ENCODE measurements at regions not wholly inside any gene's neighbourhood (a gene's known extent, or its start where the extent isn't known, plus 50 kb on each side); places are given as distances from the start of the nearest gene placed in this dataset.

DNA sequence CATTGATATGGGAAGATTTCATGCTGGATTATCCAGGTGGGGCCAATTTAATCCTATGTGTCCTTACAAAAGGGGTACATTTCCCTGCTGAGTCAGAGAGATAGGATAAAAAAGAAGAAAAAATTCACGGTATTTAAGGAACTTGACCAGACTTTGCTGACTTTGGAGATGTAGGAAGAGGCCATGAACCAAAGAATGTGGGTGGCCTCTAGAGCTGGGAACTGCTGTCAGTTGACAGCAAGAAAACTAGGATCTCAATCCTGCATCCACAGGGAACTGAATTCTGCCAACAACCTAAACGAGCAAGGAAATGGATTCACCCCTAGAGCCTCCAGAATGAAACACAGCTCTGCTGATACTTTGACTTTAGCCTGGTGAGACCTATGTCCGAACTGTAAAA, 148.1 kb upstream of the SLC24A5 start:
- WGBS, 2 donors: 84 to 89% methylated on average over 3 of the region's 3 CpGs
- H3K27me3 ChIP-seq: no peaks in the 10 kb centered on the region
- ATAC-seq (no peak), DNase-seq (no peak), FAIRE-seq (no peak)
- no peak overlapping the region for H3K27ac ChIP-seq
- H3K4me1 ChIP-seq: no peaks in the 10 kb centered on the region
- intact Hi-C loops (cut with DNase I): no loop called here
- no peaks in the 10 kb centered on the region for H3K36me3 ChIP-seq
- H3K9me3 ChIP-seq: no peaks in the 10 kb centered on the region
- no peak overlapping the region for H3K4me3 ChIP-seq
- TF ChIP-seq, protein P1, sequence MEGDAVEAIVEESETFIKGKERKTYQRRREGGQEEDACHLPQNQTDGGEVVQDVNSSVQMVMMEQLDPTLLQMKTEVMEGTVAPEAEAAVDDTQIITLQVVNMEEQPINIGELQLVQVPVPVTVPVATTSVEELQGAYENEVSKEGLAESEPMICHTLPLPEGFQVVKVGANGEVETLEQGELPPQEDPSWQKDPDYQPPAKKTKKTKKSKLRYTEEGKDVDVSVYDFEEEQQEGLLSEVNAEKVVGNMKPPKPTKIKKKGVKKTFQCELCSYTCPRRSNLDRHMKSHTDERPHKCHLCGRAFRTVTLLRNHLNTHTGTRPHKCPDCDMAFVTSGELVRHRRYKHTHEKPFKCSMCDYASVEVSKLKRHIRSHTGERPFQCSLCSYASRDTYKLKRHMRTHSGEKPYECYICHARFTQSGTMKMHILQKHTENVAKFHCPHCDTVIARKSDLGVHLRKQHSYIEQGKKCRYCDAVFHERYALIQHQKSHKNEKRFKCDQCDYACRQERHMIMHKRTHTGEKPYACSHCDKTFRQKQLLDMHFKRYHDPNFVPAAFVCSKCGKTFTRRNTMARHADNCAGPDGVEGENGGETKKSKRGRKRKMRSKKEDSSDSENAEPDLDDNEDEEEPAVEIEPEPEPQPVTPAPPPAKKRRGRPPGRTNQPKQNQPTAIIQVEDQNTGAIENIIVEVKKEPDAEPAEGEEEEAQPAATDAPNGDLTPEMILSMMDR (IDR thresholded peaks at IDR 0.05): no peak

DNA sequence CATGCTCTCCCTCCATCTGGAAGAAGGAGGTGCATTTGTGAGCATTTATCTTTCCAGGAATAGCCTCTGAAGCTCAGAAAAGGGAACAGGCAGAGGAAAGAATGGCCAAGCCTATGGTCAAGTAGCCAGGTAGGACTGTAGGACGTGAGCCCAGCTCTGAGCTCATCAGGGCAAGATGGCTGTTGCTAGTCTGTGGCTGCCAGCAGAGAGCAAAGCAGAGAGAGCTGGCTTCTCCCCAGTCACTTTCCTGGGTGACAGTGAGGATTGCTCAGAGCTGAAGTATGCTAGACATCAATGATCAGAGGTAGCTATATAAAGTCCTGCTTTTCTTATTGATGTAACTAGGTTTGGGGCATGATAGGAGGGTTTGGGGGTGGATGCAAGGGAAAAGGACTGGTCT, 146.1 kb upstream of the SLC24A5 start:
- intact Hi-C loops (cut with DNase I): no loop called here
- FAIRE-seq: no peak
- Histone ChIP-seq H3K36me3 (no peaks in the 10 kb centered on the region), H3K27ac (no peak overlapping the region), H3K9me3 (no peaks in the 10 kb centered on the region), H3K27me3 (no peaks in the 10 kb centered on the region), H3K4me3 (no peak overlapping the region), H3K4me1 (no peaks in the 10 kb centered on the region)
- WGBS, 2 donors: 62 to 63% methylated on average over 1 of the region's 1 CpG
- TF ChIP-seq, protein P1 (IDR thresholded peaks at IDR 0.05): no peak
- no peak for DNase-seq
- ATAC-seq: no peak

DNA sequence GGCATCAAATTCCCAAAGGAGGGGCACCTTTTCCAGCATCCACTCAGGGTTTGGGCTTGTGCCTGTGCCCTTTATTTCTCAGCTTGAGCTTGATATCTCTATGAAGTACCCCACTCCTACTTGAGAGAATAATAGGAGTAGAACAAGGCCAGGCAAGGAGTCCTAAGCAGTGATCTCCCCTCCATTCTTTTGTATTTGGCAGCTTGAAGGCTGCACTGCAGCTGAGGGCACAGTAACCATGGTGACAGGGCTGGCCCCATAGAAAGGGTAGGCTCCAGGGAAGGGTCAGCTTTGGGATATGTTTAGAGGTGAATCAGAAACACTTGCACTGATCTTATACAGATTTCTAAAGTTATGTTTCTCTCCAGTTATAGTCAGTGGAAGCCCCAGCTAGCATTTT, 145.4 kb upstream of the SLC24A5 start:
- H3K27ac ChIP-seq: no peak overlapping the region
- H3K27me3 ChIP-seq: no peaks in the 10 kb centered on the region
- FAIRE-seq (no peak), DNase-seq (no peak), ATAC-seq (no peak)
- TF ChIP-seq, protein P1 (IDR thresholded peaks at IDR 0.05): no peak
- intact Hi-C loops (cut with DNase I): no loop called here
- no peaks in the 10 kb centered on the region for H3K4me1 ChIP-seq
- no peak overlapping the region for H3K4me3 ChIP-seq
- no peaks in the 10 kb centered on the region for H3K9me3 ChIP-seq
- no peaks in the 10 kb centered on the region for H3K36me3 ChIP-seq

DNA sequence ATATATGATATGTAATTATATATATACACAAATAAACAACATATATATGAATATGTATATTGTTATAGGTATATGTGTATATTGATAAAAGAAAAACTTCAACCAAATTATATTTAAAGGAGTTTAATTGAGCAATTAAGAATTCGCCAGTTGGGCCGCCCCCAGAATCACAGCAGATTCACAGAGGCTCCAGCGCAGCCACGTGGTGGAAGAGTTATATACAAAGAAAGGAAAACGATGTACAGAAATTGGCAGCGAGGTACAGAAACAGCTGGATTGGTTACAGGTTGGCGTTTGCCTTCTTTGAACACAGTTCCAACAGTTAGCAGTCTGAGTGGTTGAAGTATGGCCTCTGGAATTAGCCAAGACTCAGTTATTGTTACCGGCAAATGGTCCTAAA, 137.3 kb upstream of the SLC24A5 start:
- Histone ChIP-seq H3K36me3 (no peaks in the 10 kb centered on the region), H3K27me3 (no peaks in the 10 kb centered on the region)
- no peak for DNase-seq

DNA sequence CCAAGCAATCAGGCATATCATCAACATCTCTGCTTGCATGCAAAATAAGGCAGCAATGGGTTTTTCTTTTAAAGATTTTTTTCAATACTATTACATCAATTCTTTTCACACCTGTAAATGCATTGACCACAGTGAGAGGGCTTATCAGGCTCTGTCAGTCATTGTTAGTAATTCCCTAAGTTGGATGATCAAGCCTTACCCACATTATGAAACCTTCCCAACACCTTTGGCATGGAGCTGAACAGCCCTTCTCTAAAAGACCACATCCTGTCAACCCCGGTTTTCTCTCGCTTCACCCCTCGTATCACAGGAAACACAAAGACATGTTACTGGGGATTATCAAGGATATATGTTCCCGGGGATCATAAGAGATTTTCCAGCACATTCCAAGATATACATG, 135.2 kb upstream of the SLC24A5 start:
- intact Hi-C loops (cut with DNase I): loop anchor here in 2 of 3 donors (5.0 to 10.0 kb wide), 4 partner anchors 268 to 793 kb away; partner anchors contain the start of gene SEMA6D (in 1 of the 2)
- WGBS, 2 donors: 90 to 93% methylated on average over 4 of the region's 4 CpGs

More for the DNA sequence above, 137.3 kb upstream of the SLC24A5 start:
- H3K27ac ChIP-seq: no peak overlapping the region
- intact Hi-C loops (cut with DNase I): loop anchor here in 1 of 3 donors (10.0 kb wide), 1 partner anchor 509 kb away; no protein-coding TSS in a partner anchor
- ATAC-seq (no peak), FAIRE-seq (no peak)
- no peaks in the 10 kb centered on the region for H3K9me3 ChIP-seq
- H3K4me3 ChIP-seq: no peak overlapping the region
- 75 to 82% methylated on average over 8 of the region's 8 CpGs for WGBS, 2 donors
- TF ChIP-seq, protein P1 (IDR thresholded peaks at IDR 0.05): no peak
- H3K4me1 ChIP-seq: no peaks in the 10 kb centered on the region

More for the DNA sequence above, 135.2 kb upstream of the SLC24A5 start:
- no peaks in the 10 kb centered on the region for H3K9me3 ChIP-seq
- TF ChIP-seq, protein P1 (IDR thresholded peaks at IDR 0.05): no peak
- DNase-seq (no peak), ATAC-seq (no peak), FAIRE-seq (no peak)
- no peaks in the 10 kb centered on the region for H3K4me1 ChIP-seq
- no peaks in the 10 kb centered on the region for H3K27me3 ChIP-seq
- no peak overlapping the region for H3K4me3 ChIP-seq
- H3K27ac ChIP-seq: no peak overlapping the region
- H3K36me3 ChIP-seq: no peaks in the 10 kb centered on the region
